Heart left ventricle (tissue), 16 donors: ENCODE measurements at regions not wholly inside any gene's neighbourhood (a gene's known extent, or its start where the extent isn't known, plus 50 kb on each side); places are given as distances from the start of the nearest gene placed in this dataset.

Experiments used
- ATAC-seq, 4 donors: fragments of 200-7000 bp; cut with Tn5 transposase; one replicate each; pipeline ENCODE4 v1.9.1; 2020 to 2022; ENCODE audit warnings: moderate library complexity in 4 of 4, mild to moderate bottlenecking in 3 of 4, moderate number of reproducible peaks in 1 of 4
- DNase-seq, 5 donors: peaks; one replicate each; pipeline ENCODE4 v3.0.0-alpha.2; 2020
- H3K27ac ChIP-seq, 12 donors: fragments of 200-600 bp; sonication (generic) in 4 of 12; one replicate each; pipeline versions ENCODE4 v1.5.0 to v1.8.0; 2016 to 2022; ENCODE audit warnings: mild to moderate bottlenecking in 2 of 12
- H3K27me3 ChIP-seq, 9 donors: fragments of 200-600 bp; sonication (generic) in 2 of 9; one replicate each; pipeline versions ENCODE4 v1.5.1 to v1.8.0; 2016 to 2022; ENCODE audit warnings: mild to moderate bottlenecking in 3 of 9
- H3K36me3 ChIP-seq, 9 donors: fragments of 200-600 bp; sonication (generic) in 2 of 9; one replicate each; pipeline versions ENCODE4 v1.5.0 to v1.8.0; 2018 to 2022; ENCODE audit warnings: mild to moderate bottlenecking in 2 of 9
- H3K4me1 ChIP-seq, 12 donors: fragments of 200-600 bp; sonication (generic) in 4 of 12; one replicate each; pipeline versions ENCODE4 v1.5.0 to v1.8.0; 2016 to 2022; ENCODE audit warnings: mild to moderate bottlenecking in 3 of 12
- H3K4me3 ChIP-seq, 12 donors: fragments of 200-600 bp; sonication (generic) in 4 of 12; one replicate each; pipeline versions ENCODE4 v1.5.0 to v1.8.0; 2017 to 2022; ENCODE audit warnings: mild to moderate bottlenecking in 9 of 12, moderate library complexity in 4 of 12
- H3K9me3 ChIP-seq, 12 donors: fragments of 200-600 bp; sonication (generic) in 4 of 12; one replicate each; pipeline versions ENCODE4 v1.5.0 to v1.8.0; 2016 to 2022; ENCODE audit warnings: mild to moderate bottlenecking in 1 of 12
- POLR2A ChIP-seq, 2 donors: fragments of 450-650 bp; IDR thresholded peaks; one replicate each; pipeline ENCODE4 v1.6.1; 2017; ENCODE audit warnings: antibody characterized with exemption in 2 of 2, mild to moderate bottlenecking in 2 of 2, moderate library complexity in 2 of 2
- WGBS, 4 donors: extraction: QIAGEN DNeasy Blood & Tissue Kit in 2 of 4; methylation state at CpG; one replicate each; pipeline versions ENCODE4 v1.1.5 to v1.1.7; 2013 to 2018; 5-methylcytosine and 5-hydroxymethylcytosine counted together
- intact Hi-C, 10 donors: fragments of 100-400 bp; cut with DNase I; formaldehyde crosslinking; loops; one replicate each; pipeline versions ENCODE4 v1.11.1 to v1.14.2; 2022
- TF ChIP-seq, protein P1 (sequence below), 12 donors: fragments of 200-600 bp; sonication (generic) in 4 of 12; IDR thresholded peaks; one replicate each; pipeline versions ENCODE4 v1.5.0 to v1.8.0; 2018 to 2022; ENCODE audit warnings: antibody characterized with exemption in 12 of 12, mild to moderate bottlenecking in 5 of 12
- donor health status: ischemic (EF 13 %, LVEDD 7.1; RV severe dilation, severe dysfunction).
- donor health status: healthy with polysubstance abuse.
- donor health status: DM: no; HTN: yes; CAD: no.
- donor health status: DM: no; HTN: no; CAD: no.
- donor health status: ischemic (EF 25% LVEDD 6.9; RV normal size, moderate dysfunction).
- donor health status: ischemic (EF 25% LVEDD 5.7; RV mildly dilated, moderate dysfunction).
- donor health status: healthy.
- donor health status: DM: yes; HTN: yes; CAD: no.
- donor health status: ischemic (EF 35%, LVEDD 5.7; RV mildly dilated, moderate dysfunction).
- donor health status: nonischemic (EF 11% LVEDD 7.7; RV severe dilation, severe dysfunction).
- donor health status: DM: yes; HTN: yes; CAD: no.
- donor health status: PGD.
- donor health status: ischemic (EF 29% LVEDD 5.4; RV normal size, mild dysfunction).
- donor health status: nonischemic (EF 23%, LVEDD 6.1; RV moderate dilation, normal function).

DNA sequence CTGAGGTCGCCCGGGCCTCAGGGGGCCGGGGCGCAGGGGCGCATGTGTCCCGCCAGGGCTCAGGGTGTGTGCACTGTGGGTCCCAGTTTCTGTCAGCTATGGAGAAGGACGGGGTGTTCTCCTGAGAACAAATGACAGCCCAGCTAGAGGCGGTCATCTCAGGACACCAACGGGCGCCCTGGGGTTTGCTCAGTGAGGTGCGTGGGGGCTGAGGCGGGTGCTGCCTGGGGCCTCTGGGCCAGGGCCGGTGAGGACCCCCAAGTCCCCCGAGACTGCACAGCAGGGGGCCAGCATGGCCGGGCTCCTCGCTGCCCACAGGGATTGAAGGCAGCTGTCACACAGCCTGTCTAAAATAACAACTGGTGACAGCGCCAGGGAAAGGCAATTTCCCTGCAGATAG is 808.8 kb upstream of the SOX11 start:
- WGBS, 4 donors: 90 to 97% (median 91%) methylated on average over 10 to 17 of the region's 17 CpGs
- ATAC-seq: no peak
- intact Hi-C loops: no loop called here

DNA sequence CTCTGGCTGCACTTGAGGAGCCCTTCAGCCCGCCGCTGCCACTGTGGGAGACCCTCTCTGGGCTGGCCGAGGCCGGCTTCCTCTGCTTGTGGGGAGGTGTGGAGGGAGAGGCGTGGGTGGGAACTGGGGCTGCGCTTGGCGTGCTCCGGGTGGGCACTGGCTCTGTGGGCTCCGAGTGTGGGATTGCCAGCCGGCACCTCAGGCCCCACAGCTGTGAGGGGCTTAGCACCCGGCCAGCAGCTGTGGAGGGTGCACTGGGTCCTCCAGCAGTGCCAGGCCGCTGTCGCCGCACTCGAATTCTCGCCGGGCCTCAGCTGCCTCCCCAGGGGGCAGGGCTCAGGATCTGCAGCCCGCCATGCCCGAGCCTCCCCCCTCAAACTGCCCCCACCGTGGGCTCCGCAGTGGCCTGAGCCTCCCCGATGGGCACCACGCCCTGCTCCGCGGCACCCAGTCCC is 808.0 kb upstream of the SOX11 start:
- 91 to 96% (median 95%) methylated on average over 4 to 25 of the region's 25 CpGs for WGBS, 4 donors
- peak in 1 of 5 donors; percentile 56 for DNase-seq
- H3K27me3 ChIP-seq: no peaks in the 10 kb centered on the region
- no peak for TF ChIP-seq POLR2A (IDR thresholded peaks at IDR 0.05)
- TF ChIP-seq, protein P1, sequence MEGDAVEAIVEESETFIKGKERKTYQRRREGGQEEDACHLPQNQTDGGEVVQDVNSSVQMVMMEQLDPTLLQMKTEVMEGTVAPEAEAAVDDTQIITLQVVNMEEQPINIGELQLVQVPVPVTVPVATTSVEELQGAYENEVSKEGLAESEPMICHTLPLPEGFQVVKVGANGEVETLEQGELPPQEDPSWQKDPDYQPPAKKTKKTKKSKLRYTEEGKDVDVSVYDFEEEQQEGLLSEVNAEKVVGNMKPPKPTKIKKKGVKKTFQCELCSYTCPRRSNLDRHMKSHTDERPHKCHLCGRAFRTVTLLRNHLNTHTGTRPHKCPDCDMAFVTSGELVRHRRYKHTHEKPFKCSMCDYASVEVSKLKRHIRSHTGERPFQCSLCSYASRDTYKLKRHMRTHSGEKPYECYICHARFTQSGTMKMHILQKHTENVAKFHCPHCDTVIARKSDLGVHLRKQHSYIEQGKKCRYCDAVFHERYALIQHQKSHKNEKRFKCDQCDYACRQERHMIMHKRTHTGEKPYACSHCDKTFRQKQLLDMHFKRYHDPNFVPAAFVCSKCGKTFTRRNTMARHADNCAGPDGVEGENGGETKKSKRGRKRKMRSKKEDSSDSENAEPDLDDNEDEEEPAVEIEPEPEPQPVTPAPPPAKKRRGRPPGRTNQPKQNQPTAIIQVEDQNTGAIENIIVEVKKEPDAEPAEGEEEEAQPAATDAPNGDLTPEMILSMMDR (IDR thresholded peaks at IDR 0.05): no peak
- intact Hi-C loops: no loop called here
- H3K27ac ChIP-seq: no peak overlapping the region
- no peak overlapping the region for H3K4me3 ChIP-seq
- no peaks in the 10 kb centered on the region for H3K4me1 ChIP-seq
- ATAC-seq: no peak
- H3K36me3 ChIP-seq: no peaks in the 10 kb centered on the region
- H3K9me3 ChIP-seq: peaks cover 0 to 10% (median 0%) of the 10 kb centered on the region in 12 donors

More for the DNA sequence above, 808.8 kb upstream of the SOX11 start:
- no peak overlapping the region for H3K27ac ChIP-seq
- no peak overlapping the region for H3K4me3 ChIP-seq
- no peak for DNase-seq
- no peaks in the 10 kb centered on the region for H3K27me3 ChIP-seq
- no peak for TF ChIP-seq POLR2A (IDR thresholded peaks at IDR 0.05)
- TF ChIP-seq, protein P1 (IDR thresholded peaks at IDR 0.05): no peak
- H3K36me3 ChIP-seq: no peaks in the 10 kb centered on the region
- H3K9me3 ChIP-seq: peaks cover 0 to 10% (median 0%) of the 10 kb centered on the region in 12 donors
- H3K4me1 ChIP-seq: no peaks in the 10 kb centered on the region

DNA sequence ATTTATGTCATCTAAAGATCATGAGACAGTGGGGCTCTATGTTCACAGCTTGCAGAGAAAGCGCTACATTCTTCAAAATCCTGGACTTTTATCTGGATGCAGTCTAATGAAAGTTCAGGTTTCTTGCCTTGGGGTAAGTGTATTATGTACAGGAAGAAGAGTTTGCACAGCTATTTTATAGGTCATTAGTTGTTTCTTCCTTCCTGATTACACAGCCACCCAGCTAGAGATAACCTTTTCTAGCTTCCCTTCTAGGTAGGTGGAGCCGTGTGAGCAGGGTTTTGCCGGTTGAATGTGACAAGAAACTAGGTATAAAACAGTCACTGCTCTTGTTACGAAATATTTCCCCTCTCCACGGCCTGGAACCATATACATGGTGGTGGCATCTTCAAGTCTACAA is 800.8 kb upstream of the SOX11 start:
- DNase-seq (no peak), ATAC-seq (no peak)
- Histone ChIP-seq H3K27me3 (no peaks in the 10 kb centered on the region), H3K9me3 (no peaks in the 10 kb centered on the region), H3K4me3 (no peak overlapping the region), H3K27ac (no peak overlapping the region), H3K4me1 (no peaks in the 10 kb centered on the region), H3K36me3 (no peaks in the 10 kb centered on the region)
- WGBS, 4 donors: 63 to 71% (median 65%) methylated on average over 5 of the region's 5 CpGs
- intact Hi-C loops: no loop called here
- TF ChIP-seq, protein P1 (IDR thresholded peaks at IDR 0.05): no peak
- no peak for TF ChIP-seq POLR2A (IDR thresholded peaks at IDR 0.05)

DNA sequence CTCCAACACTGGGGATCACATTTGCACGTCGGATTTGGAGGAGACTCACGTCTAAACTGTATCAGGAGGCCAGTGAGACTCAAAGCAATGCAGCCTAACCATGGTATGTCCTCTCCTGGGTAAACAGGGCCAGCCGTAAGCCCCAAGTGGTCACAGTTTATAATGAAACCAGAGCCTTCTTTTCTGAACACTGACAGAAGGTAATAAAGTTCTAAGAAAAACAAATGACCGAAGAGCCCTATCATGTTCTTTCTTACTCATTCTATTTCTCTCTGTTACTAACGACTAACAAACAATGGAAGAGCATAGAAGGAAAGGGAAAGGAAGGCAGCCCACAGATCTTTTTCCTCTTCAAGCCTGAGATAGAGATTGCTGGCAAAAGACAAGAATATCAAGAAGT is 796.8 kb upstream of the SOX11 start:
- WGBS, 4 donors: 50 to 70% (median 62%) methylated on average over 6 of the region's 6 CpGs
- DNase-seq: no peak
- intact Hi-C loops: no loop called here
- no peak for TF ChIP-seq POLR2A (IDR thresholded peaks at IDR 0.05)
- TF ChIP-seq, protein P1 (IDR thresholded peaks at IDR 0.05): no peak
- no peaks in the 10 kb centered on the region for H3K27me3 ChIP-seq
- no peak overlapping the region for H3K4me3 ChIP-seq
- no peaks in the 10 kb centered on the region for H3K36me3 ChIP-seq
- no peaks in the 10 kb centered on the region for H3K9me3 ChIP-seq
- no peak for ATAC-seq
- no peak overlapping the region for H3K27ac ChIP-seq
- no peaks in the 10 kb centered on the region for H3K4me1 ChIP-seq
